Brain microvascular endothelial cell (primary cell): ENCODE measurements at regions not wholly inside any gene's neighbourhood (a gene's known extent, or its start where the extent isn't known, plus 50 kb on each side); places are given as distances from the start of the nearest gene placed in this dataset.

Experiments used
- DNase-seq: peaks from one replicate; pipeline ENCODE4 v3.0.0-alpha.2; 2020
- H3K27ac ChIP-seq: fragments of 250-450 bp; sonication (Bioruptor Pico); 2 replicates; pipeline ENCODE4 v1.5.1; 2020; ENCODE audit warnings: mild to moderate bottlenecking, moderate library complexity
- H3K27me3 ChIP-seq: fragments of 250-450 bp; sonication (Bioruptor Pico); replicated peaks from 2 replicates; pipeline ENCODE4 v1.5.1; 2020; ENCODE audit warnings: mild to moderate bottlenecking
- H3K36me3 ChIP-seq: fragments of 250-450 bp; sonication (Bioruptor Pico); replicated peaks from 2 replicates; pipeline ENCODE4 v1.5.1; 2020; ENCODE audit warnings: mild to moderate bottlenecking
- H3K4me3 ChIP-seq: 2 replicates; pipeline ENCODE4 v1.5.1; 2011; ENCODE audit warnings: low read depth, mild to moderate bottlenecking, control low read depth, low read length, moderate library complexity
- CTCF ChIP-seq: IDR thresholded peaks from 2 replicates; pipeline ENCODE4 v1.5.1; 2011; ENCODE audit warnings: low read depth, mild to moderate bottlenecking, moderate library complexity, low read length, control low read depth, inconsistent platforms; ENCODE audit errors: missing control alignments
- in situ Hi-C: cut with HindIII; loops from 2 replicates; pipeline ENCODE4 v1.10.0; 2017; ENCODE audit warnings: low sequenced_read_pairs, low pct_ligation_motif_present

DNA sequence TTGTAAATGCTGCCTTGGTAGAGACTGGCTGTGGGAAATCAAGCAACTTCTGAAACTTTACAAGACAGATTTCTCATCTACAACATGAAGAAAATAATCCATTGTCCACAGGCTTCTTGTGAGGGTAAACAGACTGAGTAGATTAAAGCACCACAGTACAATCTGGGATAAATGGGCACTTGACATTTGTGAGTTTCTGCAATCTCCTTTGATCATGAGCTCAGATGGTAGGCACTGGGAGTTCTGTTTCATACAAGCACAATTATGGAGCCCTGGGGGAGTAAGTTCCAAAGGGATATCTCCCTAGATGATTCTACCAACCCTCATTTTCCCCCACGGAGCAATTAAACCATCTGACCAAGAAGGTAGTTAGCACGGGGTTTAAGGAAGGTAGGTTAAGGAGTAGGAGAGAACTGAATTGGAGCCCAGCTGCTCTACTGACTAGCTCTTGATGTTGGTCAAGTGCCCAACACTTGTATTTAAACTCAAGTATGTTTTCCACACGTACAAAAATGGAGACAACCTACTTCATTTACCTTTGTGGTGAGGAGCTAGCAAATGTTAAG, 479.5 kb upstream of the TNC start:
- TF ChIP-seq CTCF: no peak
- no peaks in the 10 kb centered on the region for H3K27me3 ChIP-seq
- no peaks in the 10 kb centered on the region for H3K36me3 ChIP-seq
- in situ Hi-C loops: no loop called here
- H3K4me3 ChIP-seq: peak overlapping the region; percentile 41
- no peak for DNase-seq
- peak overlapping the region; percentile 98 for H3K27ac ChIP-seq

DNA sequence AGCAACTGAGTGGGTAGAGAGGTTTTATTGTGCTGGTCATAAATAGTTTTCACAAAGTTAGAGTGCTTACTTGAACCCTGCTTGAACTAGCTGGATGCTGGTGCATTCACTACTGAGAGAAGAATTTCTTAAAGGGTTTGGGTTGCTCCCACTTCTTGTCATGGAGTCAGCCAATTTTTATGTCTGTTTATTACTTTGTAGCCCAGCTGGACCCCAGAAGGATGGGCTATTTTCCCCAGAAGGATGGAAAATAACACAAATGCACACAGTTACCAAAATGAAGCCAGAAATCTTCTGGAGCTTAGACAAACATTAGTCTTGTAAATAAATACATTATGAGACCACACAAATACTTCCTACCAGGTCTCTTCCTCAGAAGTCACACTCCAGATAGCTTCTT, 480.8 kb upstream of the TNC start:
- Histone ChIP-seq H3K27me3 (no peaks in the 10 kb centered on the region), H3K4me3 (no peak overlapping the region), H3K36me3 (no peaks in the 10 kb centered on the region), H3K27ac (peak overlapping the region; percentile 98)
- TF ChIP-seq CTCF: no peak
- no peak for DNase-seq
- in situ Hi-C loops: no loop called here

DNA sequence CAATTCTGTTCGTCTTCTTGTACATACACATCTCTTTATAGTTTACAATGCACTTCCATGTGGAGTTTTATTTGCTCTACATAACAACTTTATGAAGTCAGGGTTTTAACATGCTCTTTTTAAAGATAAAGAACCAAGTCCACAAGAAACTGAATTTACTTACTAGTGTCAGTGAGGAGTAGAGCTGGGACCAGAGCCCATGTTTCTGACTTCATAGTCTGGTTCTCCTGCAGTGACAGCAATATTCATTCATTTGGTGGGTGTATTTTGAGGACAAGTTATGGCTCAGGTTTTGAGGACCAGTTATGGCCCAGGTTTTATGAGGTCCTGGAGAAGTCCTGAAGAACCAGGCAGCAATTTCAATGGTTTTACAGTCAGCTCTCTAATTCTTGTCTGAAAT, 481.9 kb upstream of the TNC start:
- DNase-seq: no peak
- in situ Hi-C loops: no loop called here
- no peak overlapping the region for H3K27ac ChIP-seq
- H3K4me3 ChIP-seq: no peak overlapping the region
- H3K27me3 ChIP-seq: no peaks in the 10 kb centered on the region
- TF ChIP-seq CTCF: no peak
- no peaks in the 10 kb centered on the region for H3K36me3 ChIP-seq

- DNase-seq: no peak
- in situ Hi-C loops: no loop called here
Measured at GRCh38 chr9:115601434-115601833, 483.5 kb upstream of the TNC start.

GRCh38 chr9:115604831-115605483, 487.0 kb upstream of the TNC start:
- no peak for TF ChIP-seq CTCF
- Histone ChIP-seq H3K27me3 (no peaks in the 10 kb centered on the region), H3K27ac (peak overlapping the region; percentile 53), H3K36me3 (peaks cover 2% of the 10 kb centered on the region), H3K4me3 (no peak overlapping the region)
- DNase-seq: peak; percentile 84
- in situ Hi-C loops: no loop called here

More at GRCh38 chr9:115601434-115601833, 483.5 kb upstream of the TNC start:
- no peak for TF ChIP-seq CTCF
- H3K36me3 ChIP-seq: no peaks in the 10 kb centered on the region
- no peak overlapping the region for H3K27ac ChIP-seq
- H3K27me3 ChIP-seq: no peaks in the 10 kb centered on the region
- H3K4me3 ChIP-seq: no peak overlapping the region

DNA sequence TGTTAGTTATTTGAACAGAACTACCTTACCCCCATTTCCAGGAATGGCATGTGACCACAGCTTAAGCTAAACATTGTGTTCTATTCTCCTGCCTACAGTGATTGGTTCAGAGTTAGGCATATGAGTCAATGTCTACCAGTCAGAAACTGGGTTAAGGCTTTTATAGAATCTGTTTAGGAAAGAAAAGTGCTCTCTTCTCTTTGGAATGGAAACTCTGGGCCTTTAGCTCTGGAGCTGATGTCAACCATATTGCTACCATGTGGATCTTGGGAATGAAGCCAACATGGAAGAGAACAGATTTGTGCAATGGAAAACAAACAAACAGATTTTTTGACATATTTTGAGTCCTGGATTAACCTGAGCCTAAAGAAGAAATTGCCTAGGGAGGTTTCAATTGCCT, 488.9 kb upstream of the TNC start:
- Histone ChIP-seq H3K27me3 (no peaks in the 10 kb centered on the region), H3K36me3 (peaks cover 2% of the 10 kb centered on the region), H3K27ac (no peak overlapping the region), H3K4me3 (no peak overlapping the region)
- TF ChIP-seq CTCF: no peak
- in situ Hi-C loops: no loop called here
- no peak for DNase-seq
